A549 (cell line): ENCODE measurements at regions not wholly inside any gene's neighbourhood (a gene's known extent, or its start where the extent isn't known, plus 50 kb on each side); places are given as distances from the start of the nearest gene placed in this dataset.

Source experiments
- CHD2 ChIP-seq: fragments of 150-350 bp; IDR thresholded peaks from 2 replicates; pipeline ENCODE4 v1.6.1; 2014; ENCODE audit warnings: low read length; ENCODE audit not compliant: partially characterized antibody
- EP300 ChIP-seq, 2 experiments: fragments of >200 bp; sonication (Bioruptor Twin); formaldehyde crosslinking; IDR thresholded peaks; 2 replicates in 1 of 2; 3 replicates in 1 of 2; pipeline ENCODE4 v1.6.1; 2016 to 2017
- ESRRA ChIP-seq: fragments of 150-350 bp; IDR thresholded peaks from 2 replicates; pipeline ENCODE4 v1.6.1; 2014; ENCODE audit warnings: mild to moderate bottlenecking, low read length, borderline replicate concordance
- HOXB5 ChIP-seq: fragments of 250-450 bp; sonication (Bioruptor Pico); IDR thresholded peaks from 2 replicates; pipeline ENCODE4 v1.5.0; 2020; ENCODE audit warnings: mild to moderate bottlenecking, moderate library complexity
- KDM1A ChIP-seq: fragments of 200-600 bp; sonication (generic); IDR thresholded peaks from 2 replicates; pipeline ENCODE4 v1.6.1; 2016; ENCODE audit warnings: low read depth, mild to moderate bottlenecking
- MYC ChIP-seq: IDR thresholded peaks from 2 replicates; pipeline ENCODE4 v1.6.1; 2012; ENCODE audit warnings: mild to moderate bottlenecking, inconsistent platforms, low read length, improper control_type of control experiment, borderline replicate concordance
- POLR2A ChIP-seq: IDR thresholded peaks from 2 replicates; pipeline ENCODE4 v1.6.1; 2012; ENCODE audit warnings: mild to moderate bottlenecking, low read length
- RFX5 ChIP-seq: fragments of 450-650 bp; IDR thresholded peaks from 2 replicates; pipeline ENCODE4 v1.7.1; 2014; ENCODE audit warnings: antibody characterized with exemption, mild to moderate bottlenecking, moderate library complexity
- SREBF2 ChIP-seq: fragments of 450-650 bp; IDR thresholded peaks from 2 replicates; pipeline ENCODE4 v1.6.1; 2014; ENCODE audit warnings: mild to moderate bottlenecking, moderate library complexity
- TF ChIP-seq, protein P1 (sequence below): fragments of >200 bp; sonication (Bioruptor Twin); formaldehyde crosslinking; IDR thresholded peaks from 3 replicates; pipeline ENCODE4 v1.5.1; 2016
- TF ChIP-seq, protein P2 (sequence below): IDR thresholded peaks from 2 replicates; pipeline ENCODE4 v1.6.1; 2012

DNA sequence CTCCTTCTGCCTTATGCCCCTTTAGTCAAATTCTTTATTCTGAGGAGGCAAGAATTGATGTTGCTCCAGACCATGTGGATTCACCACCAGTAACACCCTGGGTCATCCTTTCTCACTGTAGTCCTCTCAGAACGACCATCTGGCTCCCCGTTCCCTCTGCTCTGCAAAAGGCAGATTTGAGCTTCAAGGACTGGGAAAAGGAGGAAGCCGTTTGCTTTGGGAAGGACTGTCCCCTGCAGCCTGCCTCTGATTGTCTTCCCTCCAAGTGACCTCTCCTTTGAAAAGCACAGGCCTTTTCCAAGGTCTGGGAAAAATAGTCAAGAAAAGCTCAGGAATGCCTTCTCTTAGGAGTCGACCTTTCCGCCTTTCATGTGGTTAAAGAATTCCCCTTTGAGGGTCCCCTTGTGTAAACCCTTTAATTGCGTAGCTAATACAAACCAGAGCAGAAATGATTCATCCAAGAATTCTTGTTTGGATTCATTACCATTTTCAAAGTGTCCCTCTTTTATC is 130.1 kb upstream of the COPS8 start:
- TF ChIP-seq KDM1A (no peak), MYC (no peak), CHD2 (no peak), RFX5 (no peak), EP300 (IDR thresholded peaks at IDR 0.05) (no peak), HOXB5 (CRISPR knock-in tag) (no peak), POLR2A (no peak), ESRRA (no peak), SREBF2 (no peak)
- TF ChIP-seq, protein P1, sequence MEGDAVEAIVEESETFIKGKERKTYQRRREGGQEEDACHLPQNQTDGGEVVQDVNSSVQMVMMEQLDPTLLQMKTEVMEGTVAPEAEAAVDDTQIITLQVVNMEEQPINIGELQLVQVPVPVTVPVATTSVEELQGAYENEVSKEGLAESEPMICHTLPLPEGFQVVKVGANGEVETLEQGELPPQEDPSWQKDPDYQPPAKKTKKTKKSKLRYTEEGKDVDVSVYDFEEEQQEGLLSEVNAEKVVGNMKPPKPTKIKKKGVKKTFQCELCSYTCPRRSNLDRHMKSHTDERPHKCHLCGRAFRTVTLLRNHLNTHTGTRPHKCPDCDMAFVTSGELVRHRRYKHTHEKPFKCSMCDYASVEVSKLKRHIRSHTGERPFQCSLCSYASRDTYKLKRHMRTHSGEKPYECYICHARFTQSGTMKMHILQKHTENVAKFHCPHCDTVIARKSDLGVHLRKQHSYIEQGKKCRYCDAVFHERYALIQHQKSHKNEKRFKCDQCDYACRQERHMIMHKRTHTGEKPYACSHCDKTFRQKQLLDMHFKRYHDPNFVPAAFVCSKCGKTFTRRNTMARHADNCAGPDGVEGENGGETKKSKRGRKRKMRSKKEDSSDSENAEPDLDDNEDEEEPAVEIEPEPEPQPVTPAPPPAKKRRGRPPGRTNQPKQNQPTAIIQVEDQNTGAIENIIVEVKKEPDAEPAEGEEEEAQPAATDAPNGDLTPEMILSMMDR, result no peak
- TF ChIP-seq, protein P2, sequence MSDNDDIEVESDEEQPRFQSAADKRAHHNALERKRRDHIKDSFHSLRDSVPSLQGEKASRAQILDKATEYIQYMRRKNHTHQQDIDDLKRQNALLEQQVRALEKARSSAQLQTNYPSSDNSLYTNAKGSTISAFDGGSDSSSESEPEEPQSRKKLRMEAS, result no peak
